H1 (cell line): ENCODE measurements at regions not wholly inside any gene's neighbourhood (a gene's known extent, or its start where the extent isn't known, plus 50 kb on each side); places are given as distances from the start of the nearest gene placed in this dataset.

Experiments used
- CBX8 ChIP-seq: fragments of 300-800, 300-1000 bp; sonication (generic); IDR thresholded peaks from 2 replicates; pipeline ENCODE4 v1.7.1; 2016; ENCODE audit warnings: low read depth, low read length, borderline replicate concordance
- CHD7 ChIP-seq: fragments of 300-600 bp; sonication (generic); IDR thresholded peaks from 2 replicates; pipeline ENCODE4 v1.7.1; 2012; ENCODE audit warnings: low read length, moderate library complexity, mild to moderate bottlenecking, inconsistent platforms; ENCODE audit not compliant: insufficient replicate concordance
- E2F6 ChIP-seq: IDR thresholded peaks from 2 replicates; pipeline ENCODE4 v1.6.1; 2012; ENCODE audit warnings: inconsistent platforms
- EGR1 ChIP-seq: IDR thresholded peaks from 2 replicates; pipeline ENCODE4 v1.6.1; 2011; ENCODE audit warnings: low read depth, low read length, borderline replicate concordance
- GTF2F1 ChIP-seq: IDR thresholded peaks from 2 replicates; pipeline ENCODE4 v1.6.1; 2012; ENCODE audit warnings: low read depth, low read length, improper control_type of control experiment, borderline replicate concordance
- POU5F1 ChIP-seq: IDR thresholded peaks from 2 replicates; pipeline ENCODE4 v1.6.1; 2011; ENCODE audit warnings: low read depth, mild to moderate bottlenecking, low read length, moderate library complexity
- RAD21 ChIP-seq, 2 experiments: IDR thresholded peaks in 1 of 2; conservative IDR thresholded peaks in 1 of 2; 2 replicates each; pipeline ENCODE4 v1.6.1; 2011; ENCODE audit warnings: low read depth in 2 of 2, low read length in 2 of 2, improper control_type of control experiment in 1 of 2, inconsistent platforms in 1 of 2, mild to moderate bottlenecking in 1 of 2, moderate library complexity in 1 of 2
- RNF2 ChIP-seq: fragments of 200-900, 300-1000 bp; sonication (generic); IDR thresholded peaks from 2 replicates; pipeline ENCODE4 v1.7.1; 2016; ENCODE audit warnings: borderline replicate concordance, low read depth, mild to moderate bottlenecking, antibody characterized with exemption, low read length; ENCODE audit not compliant: poor library complexity, severe bottlenecking; ENCODE audit errors: missing control alignments
- SP4 ChIP-seq: IDR thresholded peaks from 2 replicates; pipeline ENCODE4 v1.6.1; 2012; ENCODE audit warnings: low read length, inconsistent platforms
- TCF12 ChIP-seq: IDR thresholded peaks from 2 replicates; pipeline ENCODE4 v1.6.1; 2011; ENCODE audit warnings: low read depth, mild to moderate bottlenecking, low read length
- YY1 ChIP-seq: IDR thresholded peaks from 2 replicates; pipeline ENCODE4 v1.6.1; 2011; ENCODE audit warnings: low read depth, mild to moderate bottlenecking, low read length

GRCh38 chr10:6774406-6774805, 194.3 kb upstream of the PRKCQ start (continued):
- TF ChIP-seq CHD7 (no peak), GTF2F1 (no peak), SP4 (no peak), EGR1 (no peak), TCF12 (no peak), RNF2 (no peak), RAD21 (IDR thresholded peaks at IDR 0.05 in 1 of 2, conservative IDR thresholded peaks at IDR 0.05 in 1 of 2; ENCODE audit: low read depth in 2 of 2, low read length in 2 of 2) (no peak), E2F6 (no peak), YY1 (no peak), POU5F1 (no peak), CBX8 (no peak)
